Keratinocyte (primary cell): ENCODE measurements at regions not wholly inside any gene's neighbourhood (a gene's known extent, or its start where the extent isn't known, plus 50 kb on each side); places are given as distances from the start of the nearest gene placed in this dataset.

Experiments
- DNase-seq: peaks from one replicate; pipeline ENCODE4 v3.0.0-alpha.2; 2011; ENCODE audit warnings: low read depth, missing footprints, low spot score
- FAIRE-seq: peaks from 2 replicates; lab custom pipeline; 2011; peaks lifted over from hg19 to GRCh38; lab: Jason Lieb, UNC
- H2AFZ ChIP-seq: 2 replicates; pipeline ENCODE4 v1.6.0; 2012; ENCODE audit warnings: low read length, control low read depth, inconsistent platforms; ENCODE audit not compliant: control insufficient read depth
- H3K27ac ChIP-seq: 2 replicates; pipeline ENCODE4 v1.5.1; 2011; ENCODE audit warnings: low read length; ENCODE audit not compliant: control insufficient read depth, insufficient read depth
- H3K27me3 ChIP-seq: 3 replicates; pipeline ENCODE4 v1.6.0; 2011; ENCODE audit warnings: low read length; ENCODE audit not compliant: control insufficient read depth, insufficient read depth; ENCODE audit errors: extremely low read depth
- H3K36me3 ChIP-seq, 2 experiments: 2 replicates in 1 of 2; 3 replicates in 1 of 2; pipeline ENCODE4 v1.5.1; 2011; ENCODE audit warnings: low read length in 2 of 2, mild to moderate bottlenecking in 1 of 2; ENCODE audit not compliant: control insufficient read depth in 2 of 2, insufficient read depth in 2 of 2; ENCODE audit errors: extremely low read depth in 1 of 2
- H3K4me1 ChIP-seq: 3 replicates; pipeline ENCODE4 v1.5.1; 2011; ENCODE audit warnings: low read length; ENCODE audit not compliant: control insufficient read depth, insufficient read depth; ENCODE audit errors: extremely low read depth
- H3K4me2 ChIP-seq: 3 replicates; pipeline ENCODE4 v1.6.0; 2011; ENCODE audit warnings: low read depth, low read length; ENCODE audit not compliant: control insufficient read depth, insufficient read depth; ENCODE audit errors: extremely low read depth
- H3K4me3 ChIP-seq, 3 experiments: fragments of 200-600 bp in 1 of 3; sonication (generic) in 1 of 3; 2 replicates in 2 of 3; 3 replicates in 1 of 3; pipeline ENCODE4 v1.5.1; 2011 to 2016; ENCODE audit warnings: low read length in 3 of 3, mild to moderate bottlenecking in 3 of 3, control low read depth in 2 of 3, inconsistent platforms in 1 of 3, low read depth in 1 of 3, mixed read lengths in 1 of 3, mixed run types in 1 of 3, moderate library complexity in 1 of 3; ENCODE audit not compliant: control insufficient read depth in 2 of 3, insufficient read depth in 2 of 3; ENCODE audit errors: extremely low read depth in 1 of 3
- H3K79me2 ChIP-seq: 2 replicates; pipeline ENCODE4 v1.6.0; 2012; ENCODE audit warnings: low read length; ENCODE audit not compliant: control insufficient read depth, insufficient read depth
- H3K9ac ChIP-seq: 3 replicates; pipeline ENCODE4 v1.6.0; 2011; ENCODE audit warnings: low read length; ENCODE audit not compliant: control insufficient read depth, insufficient read depth; ENCODE audit errors: extremely low read depth
- H3K9me1 ChIP-seq: 3 replicates; pipeline ENCODE4 v1.6.0; 2011; ENCODE audit warnings: low read length; ENCODE audit not compliant: control insufficient read depth, insufficient read depth; ENCODE audit errors: extremely low read depth
- H3K9me3 ChIP-seq: 2 replicates; pipeline ENCODE4 v1.5.1; 2012; ENCODE audit warnings: low read depth, low read length; ENCODE audit not compliant: control insufficient read depth
- H4K20me1 ChIP-seq: 3 replicates; pipeline ENCODE4 v1.6.0; 2011; ENCODE audit warnings: low read length; ENCODE audit not compliant: control insufficient read depth, insufficient read depth; ENCODE audit errors: extremely low read depth
- EZH2 ChIP-seq: IDR thresholded peaks from one replicate; pipeline ENCODE4 v1.6.1; 2012; ENCODE audit warnings: inconsistent platforms, mild to moderate bottlenecking, low read length, moderate library complexity
- dilution Hi-C: fragments of 300-500 bp; cut with MboI; formaldehyde crosslinking; loops from one replicate; pipeline ENCODE4 v1.7.0; 2020; ENCODE audit warnings: low sequenced_read_pairs; ENCODE audit not compliant: extremely low pct_ligation_motif_present
- TF ChIP-seq, protein P1 (sequence below), 3 experiments: IDR thresholded peaks in 1 of 3; conservative IDR thresholded peaks in 1 of 3; optimal IDR thresholded peaks in 1 of 3; 2 replicates in 2 of 3; 3 replicates in 1 of 3; pipeline versions ENCODE3 to v1.5.1; 2011; ENCODE audit warnings: low read length in 3 of 3, mild to moderate bottlenecking in 3 of 3, moderate library complexity in 2 of 3, control low read depth in 1 of 3, inconsistent platforms in 1 of 3; ENCODE audit not compliant: insufficient read depth in 2 of 3; ENCODE audit errors: extremely low read depth in 1 of 3

DNA sequence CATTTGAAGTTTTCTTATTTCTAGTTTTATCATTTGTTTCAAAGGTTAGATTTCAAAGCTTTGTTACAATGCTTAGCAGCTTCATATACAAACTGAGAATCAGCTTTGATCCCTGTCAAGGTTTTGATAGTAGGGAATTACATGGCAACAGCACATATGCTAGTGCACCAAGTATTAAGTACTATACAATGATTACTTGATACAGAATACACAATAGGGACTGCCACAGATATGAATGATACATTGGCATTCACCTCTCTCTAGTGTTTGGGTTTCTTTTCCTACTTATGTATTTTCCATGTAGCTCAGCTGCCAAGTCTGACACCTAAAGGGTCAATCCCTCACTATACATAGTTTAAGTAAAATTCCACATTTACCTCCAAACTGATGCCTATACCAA is 344.0 kb downstream of the FAT4 start:
- Histone ChIP-seq H3K27me3 (no peaks in the 10 kb centered on the region), H3K4me2 (no peak overlapping the region), H4K20me1 (no peaks in the 10 kb centered on the region), H3K9ac (no peak overlapping the region), H3K9me3 (no peaks in the 10 kb centered on the region), H3K9me1 (no peaks in the 10 kb centered on the region), H3K79me2 (no peaks in the 10 kb centered on the region), H2AFZ (no peak overlapping the region), H3K4me1 (no peaks in the 10 kb centered on the region), H3K27ac (no peak overlapping the region), H3K36me3 (no peaks in the 10 kb centered on the region), H3K4me3 (no peak overlapping the region)
- dilution Hi-C loops, result no loop called here
- FAIRE-seq (no peak), DNase-seq (no peak)
- TF ChIP-seq, protein P1, sequence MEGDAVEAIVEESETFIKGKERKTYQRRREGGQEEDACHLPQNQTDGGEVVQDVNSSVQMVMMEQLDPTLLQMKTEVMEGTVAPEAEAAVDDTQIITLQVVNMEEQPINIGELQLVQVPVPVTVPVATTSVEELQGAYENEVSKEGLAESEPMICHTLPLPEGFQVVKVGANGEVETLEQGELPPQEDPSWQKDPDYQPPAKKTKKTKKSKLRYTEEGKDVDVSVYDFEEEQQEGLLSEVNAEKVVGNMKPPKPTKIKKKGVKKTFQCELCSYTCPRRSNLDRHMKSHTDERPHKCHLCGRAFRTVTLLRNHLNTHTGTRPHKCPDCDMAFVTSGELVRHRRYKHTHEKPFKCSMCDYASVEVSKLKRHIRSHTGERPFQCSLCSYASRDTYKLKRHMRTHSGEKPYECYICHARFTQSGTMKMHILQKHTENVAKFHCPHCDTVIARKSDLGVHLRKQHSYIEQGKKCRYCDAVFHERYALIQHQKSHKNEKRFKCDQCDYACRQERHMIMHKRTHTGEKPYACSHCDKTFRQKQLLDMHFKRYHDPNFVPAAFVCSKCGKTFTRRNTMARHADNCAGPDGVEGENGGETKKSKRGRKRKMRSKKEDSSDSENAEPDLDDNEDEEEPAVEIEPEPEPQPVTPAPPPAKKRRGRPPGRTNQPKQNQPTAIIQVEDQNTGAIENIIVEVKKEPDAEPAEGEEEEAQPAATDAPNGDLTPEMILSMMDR (optimal IDR thresholded peaks at IDR 0.05 in 1 of 3, IDR thresholded peaks at IDR 0.05 in 1 of 3, conservative IDR thresholded peaks at IDR 0.05 in 1 of 3; ENCODE audit: extremely low read depth in 1 of 3, insufficient read depth in 2 of 3, low read length in 3 of 3), result no peak
- no peak for TF ChIP-seq EZH2

GRCh38 chr4:125663896-125664767 is 349.4 kb downstream of the FAT4 start:
- Histone ChIP-seq H3K36me3 (no peaks in the 10 kb centered on the region), H3K9me1 (no peaks in the 10 kb centered on the region), H2AFZ (no peak overlapping the region), H3K79me2 (no peaks in the 10 kb centered on the region), H3K27ac (no peak overlapping the region), H3K4me1 (no peaks in the 10 kb centered on the region), H3K9me3 (no peaks in the 10 kb centered on the region), H3K9ac (no peak overlapping the region), H4K20me1 (no peaks in the 10 kb centered on the region), H3K4me2 (no peak overlapping the region), H3K4me3 (no peak overlapping the region), H3K27me3 (no peaks in the 10 kb centered on the region)
- no peak for FAIRE-seq
- TF ChIP-seq, protein P1 (optimal IDR thresholded peaks at IDR 0.05 in 1 of 3, IDR thresholded peaks at IDR 0.05 in 1 of 3, conservative IDR thresholded peaks at IDR 0.05 in 1 of 3; ENCODE audit: extremely low read depth in 1 of 3, insufficient read depth in 2 of 3, low read length in 3 of 3), result no peak
- TF ChIP-seq EZH2, result no peak
- no peak for DNase-seq
- dilution Hi-C loops, result no loop called here
